ENCODE measurements at regions not wholly inside any gene's neighbourhood (a gene's known extent, or its start where the extent isn't known, plus 50 kb on each side); places are given as distances from the start of the nearest gene placed in this dataset.
"Not testable (repeated sequence)": the region's sequence is repeated elsewhere in the genome, so short reads cannot be mapped to it uniquely, and the experiment has no call there.

GRCh38 chrX:43165343-43165920, 387.5 kb upstream of the PPP1R2C start:
- intact Hi-C loops (cut with DNase I): no loop called here
- DNase-seq (ENCODE audit: low spot score): no peak

GRCh38 chrX:43166874-43167273, 388.9 kb upstream of the PPP1R2C start:
- intact Hi-C loops (cut with DNase I): no loop called here
- DNase-seq (ENCODE audit: low spot score): no peak

GRCh38 chrX:43175434-43175833, 397.5 kb upstream of the PPP1R2C start:
- intact Hi-C loops (cut with DNase I): no loop called here
- DNase-seq (ENCODE audit: low spot score): no peak

- no peak for DNase-seq (ENCODE audit: low spot score)
- intact Hi-C loops (cut with DNase I): no loop called here
These were observed 398.7 kb upstream of the PPP1R2C start for GRCh38 chrX:43176686-43177085.

- no peak for DNase-seq (ENCODE audit: low spot score)
- intact Hi-C loops (cut with DNase I): no loop called here
These were observed 410.3 kb upstream of the PPP1R2C start for GRCh38 chrX:43188296-43188695.

- DNase-seq (ENCODE audit: low spot score): no peak
- intact Hi-C loops (cut with DNase I): no loop called here
These were observed 433.6 kb upstream of the PPP1R2C start for GRCh38 chrX:43211570-43211969.

- intact Hi-C loops (cut with DNase I): no loop called here
These were observed 437.9 kb upstream of the MAOA start for GRCh38 chrX:43218198-43218597.

GRCh38 chrX:43224496-43224895, 431.6 kb upstream of the MAOA start:
- intact Hi-C loops (cut with DNase I): no loop called here

More at GRCh38 chrX:43218198-43218597, 437.9 kb upstream of the MAOA start:
- DNase-seq (ENCODE audit: low spot score): no peak

GRCh38 chrX:43225626-43226328, 430.3 kb upstream of the MAOA start:
- no peak for DNase-seq (ENCODE audit: low spot score)
- intact Hi-C loops (cut with DNase I): no loop called here

More at GRCh38 chrX:43224496-43224895, 431.6 kb upstream of the MAOA start:
- DNase-seq (ENCODE audit: low spot score): no peak

GRCh38 chrX:43238461-43238945, 417.6 kb upstream of the MAOA start:
- intact Hi-C loops (cut with DNase I): no loop called here
- DNase-seq (ENCODE audit: low spot score): no peak

- DNase-seq (ENCODE audit: low spot score): no peak
- intact Hi-C loops (cut with DNase I): no loop called here
These were observed 416.7 kb upstream of the MAOA start for GRCh38 chrX:43239356-43239755.

GRCh38 chrX:43255596-43255995, 400.5 kb upstream of the MAOA start:
- intact Hi-C loops (cut with DNase I): no loop called here
- no peak for DNase-seq (ENCODE audit: low spot score)

- intact Hi-C loops (cut with DNase I): no loop called here
- DNase-seq (ENCODE audit: low spot score): no peak
These were observed 389.6 kb upstream of the MAOA start for GRCh38 chrX:43266487-43266886.

GRCh38 chrX:43267652-43268051, 388.4 kb upstream of the MAOA start:
- intact Hi-C loops (cut with DNase I): no loop called here
- no peak for DNase-seq (ENCODE audit: low spot score)

- no peak for DNase-seq (ENCODE audit: low spot score)
- intact Hi-C loops (cut with DNase I): no loop called here
These were observed 386.9 kb upstream of the MAOA start for GRCh38 chrX:43269201-43269600.

- DNase-seq (ENCODE audit: low spot score): no peak
- intact Hi-C loops (cut with DNase I): no loop called here
These were observed 378.2 kb upstream of the MAOA start for GRCh38 chrX:43277879-43278278.

GRCh38 chrX:43278440-43278839, 377.7 kb upstream of the MAOA start:
- no peak for DNase-seq (ENCODE audit: low spot score)
- intact Hi-C loops (cut with DNase I): no loop called here

- DNase-seq (ENCODE audit: low spot score): no peak
- intact Hi-C loops (cut with DNase I): no loop called here
These were observed 376.7 kb upstream of the MAOA start for GRCh38 chrX:43279341-43279808.

GRCh38 chrX:43283187-43283586, 372.9 kb upstream of the MAOA start:
- no peak for DNase-seq (ENCODE audit: low spot score)
- intact Hi-C loops (cut with DNase I): no loop called here

- DNase-seq (ENCODE audit: low spot score); intact Hi-C loops (cut with DNase I): not testable (repeated sequence)
These were observed 344.5 kb upstream of the MAOA start for GRCh38 chrX:43311625-43312024.

GRCh38 chrX:43313035-43313434, 343.1 kb upstream of the MAOA start:
- no peak for DNase-seq (ENCODE audit: low spot score)
- intact Hi-C loops (cut with DNase I): no loop called here

All from posterior vena cava (tissue), 2 donors.